ENCODE measurements at regions not wholly inside any gene's neighbourhood (a gene's known extent, or its start where the extent isn't known, plus 50 kb on each side); places are given as distances from the start of the nearest gene placed in this dataset.
"Not testable (repeated sequence)": the region's sequence is repeated elsewhere in the genome, so short reads cannot be mapped to it uniquely, and the experiment has no call there.

DNA sequence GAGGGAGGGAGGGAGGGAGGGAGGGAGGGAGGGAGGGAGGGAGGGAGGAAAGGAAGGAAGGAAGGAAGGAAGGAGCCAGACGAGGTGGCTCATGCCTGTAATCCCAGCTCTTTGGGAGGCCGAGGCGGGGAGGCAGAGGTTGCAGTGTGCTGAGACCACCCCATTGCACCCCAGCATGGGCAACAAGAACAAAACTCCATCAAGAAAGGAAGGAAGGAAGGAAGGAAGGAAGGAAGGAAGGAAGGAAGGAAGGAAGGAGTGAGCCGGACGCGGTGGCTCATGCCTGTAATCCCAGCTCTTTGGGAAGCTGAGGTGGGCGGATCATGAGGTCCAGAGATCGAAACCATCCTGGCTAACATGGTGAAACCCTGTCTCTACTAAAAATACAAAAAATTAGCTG lies 60.8 kb upstream of the JARID2 start:
- not testable (repeated sequence) for H3K27me3 Mint-ChIP-seq, DNase-seq, ATAC-seq, H3K4me3 Mint-ChIP-seq, H3K9me3 Mint-ChIP-seq
- peak overlapping the region in 1 of 2 donors; percentile 78 for H3K27ac Mint-ChIP-seq
- peaks cover 30% of the 10 kb centered on the region for H3K4me1 Mint-ChIP-seq

GRCh38 chr6:15193451-15193850 lies 52.4 kb upstream of the JARID2 start:
- H3K27ac Mint-ChIP-seq, H3K27me3 Mint-ChIP-seq, H3K9me3 Mint-ChIP-seq, H3K4me1 Mint-ChIP-seq, ATAC-seq, DNase-seq, H3K4me3 Mint-ChIP-seq: not testable (repeated sequence)

DNA sequence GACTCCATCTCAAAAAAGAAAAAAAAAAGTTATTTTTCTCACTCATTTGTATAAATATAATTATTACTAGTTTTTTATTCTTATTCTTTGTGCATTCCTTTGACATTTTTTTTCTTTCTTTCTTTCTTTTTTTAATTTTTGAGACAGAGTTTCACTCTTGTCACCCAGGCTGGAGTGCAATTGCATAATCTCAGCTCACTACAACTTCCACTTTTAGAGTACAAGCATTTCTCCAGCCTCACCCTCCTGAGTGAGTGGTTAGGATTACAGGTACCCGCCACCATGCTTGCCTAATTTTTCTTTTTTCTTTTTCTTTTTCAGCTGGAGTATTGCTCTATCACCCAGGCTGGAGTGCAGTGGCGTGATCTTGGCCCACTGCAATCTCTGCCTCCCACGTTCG lies 51.4 kb upstream of the JARID2 start:
- H3K9me3 Mint-ChIP-seq = no peaks in the 10 kb centered on the region
- ATAC-seq (no peak), DNase-seq (no peak)
- no peak overlapping the region for H3K27ac Mint-ChIP-seq
- no peaks in the 10 kb centered on the region for H3K27me3 Mint-ChIP-seq
- no peak overlapping the region for H3K4me3 Mint-ChIP-seq
- H3K4me1 Mint-ChIP-seq = no peaks in the 10 kb centered on the region

Measured in stimulated activated naive CD8-positive, alpha-beta T cell treated with anti-CD3 and anti-CD28 coated beads, Interleukin-15, amount 100 ng/mL, for 72 hours (primary cell).